ENCODE measurements at regions not wholly inside any gene's neighbourhood (a gene's known extent, or its start where the extent isn't known, plus 50 kb on each side); places are given as distances from the start of the nearest gene placed in this dataset.

DNA sequence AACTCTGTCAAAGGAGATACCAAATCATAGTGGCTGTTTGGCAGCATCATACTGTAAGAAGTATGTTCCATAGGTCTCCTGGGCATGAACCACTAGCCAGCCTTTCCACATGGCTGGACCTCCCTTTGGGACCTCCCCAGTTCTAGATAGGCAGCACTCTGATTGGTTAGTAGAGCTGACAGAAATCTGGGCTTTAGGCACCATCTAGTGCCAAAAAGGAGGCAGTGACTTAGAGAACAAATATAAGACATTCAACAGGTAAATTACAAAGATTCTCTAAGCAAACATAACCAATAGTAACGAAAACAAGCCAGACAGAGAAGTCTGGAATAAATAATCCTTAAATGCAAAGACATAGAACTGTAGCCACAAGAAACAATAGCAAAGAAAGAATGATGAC lies 148.0 kb upstream of the PDE3A start:
- TF ChIP-seq, protein P1, sequence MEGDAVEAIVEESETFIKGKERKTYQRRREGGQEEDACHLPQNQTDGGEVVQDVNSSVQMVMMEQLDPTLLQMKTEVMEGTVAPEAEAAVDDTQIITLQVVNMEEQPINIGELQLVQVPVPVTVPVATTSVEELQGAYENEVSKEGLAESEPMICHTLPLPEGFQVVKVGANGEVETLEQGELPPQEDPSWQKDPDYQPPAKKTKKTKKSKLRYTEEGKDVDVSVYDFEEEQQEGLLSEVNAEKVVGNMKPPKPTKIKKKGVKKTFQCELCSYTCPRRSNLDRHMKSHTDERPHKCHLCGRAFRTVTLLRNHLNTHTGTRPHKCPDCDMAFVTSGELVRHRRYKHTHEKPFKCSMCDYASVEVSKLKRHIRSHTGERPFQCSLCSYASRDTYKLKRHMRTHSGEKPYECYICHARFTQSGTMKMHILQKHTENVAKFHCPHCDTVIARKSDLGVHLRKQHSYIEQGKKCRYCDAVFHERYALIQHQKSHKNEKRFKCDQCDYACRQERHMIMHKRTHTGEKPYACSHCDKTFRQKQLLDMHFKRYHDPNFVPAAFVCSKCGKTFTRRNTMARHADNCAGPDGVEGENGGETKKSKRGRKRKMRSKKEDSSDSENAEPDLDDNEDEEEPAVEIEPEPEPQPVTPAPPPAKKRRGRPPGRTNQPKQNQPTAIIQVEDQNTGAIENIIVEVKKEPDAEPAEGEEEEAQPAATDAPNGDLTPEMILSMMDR (IDR thresholded peaks at IDR 0.05), result peak in 3 of 6 experiments; percentile 40 to 65 (median 54)
- no peak for TF ChIP-seq POLR2A (IDR thresholded peaks at IDR 0.05)

Measured in Peyer's patch (tissue), 4 donors.